A549 (cell line): ENCODE measurements at regions not wholly inside any gene's neighbourhood (a gene's known extent, or its start where the extent isn't known, plus 50 kb on each side); places are given as distances from the start of the nearest gene placed in this dataset.

ENCODE experiments used
- ATAC-seq, 2 experiments: fragments of 200-7000 bp in 1 of 2; fragments of >200 bp in 1 of 2; cut with Nextera tagmentation in 1 of 2; cut with Tn5 transposase in 1 of 2; 3 replicates each; pipeline versions ENCODE4 v1.8.0 to v1.9.1; 2018 to 2020; ENCODE audit warnings: mild to moderate bottlenecking in 1 of 2, moderate library complexity in 1 of 2
- CTCF ChIA-PET: fragments of 300-600 bp; sonication (Branson Sonifier 250); formaldehyde crosslinking; extraction: SDS; loops from one replicate; lab custom pipeline; 2021; ENCODE audit warnings: antibody characterized with exemption, inconsistent platforms; lab: Yijun Ruan, JAX
- POLR2A ChIA-PET: fragments of 350-600 bp; formaldehyde crosslinking; extraction: SDS; loops from one replicate; lab custom pipeline; 2021; ENCODE audit warnings: antibody characterized with exemption, inconsistent platforms; lab: Yijun Ruan, JAX
- DNase-seq, 2 experiments: peaks; one replicate each; pipeline versions ENCODE4 v3.0.0 to v3.0.0-alpha.2; 2011 to 2016; ENCODE audit warnings: low read depth in 1 of 2, low spot score in 1 of 2
- FAIRE-seq: peaks from 2 replicates; lab custom pipeline; 2011; peaks lifted over from hg19 to GRCh38; lab: Jason Lieb, UNC
- H3K27ac ChIP-seq, 2 experiments: fragments of >200 bp; sonication (Bioruptor Twin); formaldehyde crosslinking; 3 replicates each; pipeline ENCODE4 v1.5.1; 2016 to 2017
- H3K4me1 ChIP-seq: fragments of >200 bp; sonication (Bioruptor Twin); formaldehyde crosslinking; 3 replicates; pipeline ENCODE4 v1.6.1; 2016
- H3K4me2 ChIP-seq: fragments of >200 bp; sonication (Bioruptor Twin); formaldehyde crosslinking; 3 replicates; pipeline ENCODE4 v1.6.1; 2016
- H3K4me3 ChIP-seq: fragments of >200 bp; sonication (Bioruptor Twin); formaldehyde crosslinking; 3 replicates; pipeline ENCODE4 v1.5.1; 2016
- H3K9me3 ChIP-seq: fragments of >200 bp; sonication (Bioruptor Twin); formaldehyde crosslinking; 3 replicates; pipeline ENCODE4 v1.6.1; 2016
- BHLHE40 ChIP-seq: IDR thresholded peaks from 2 replicates; pipeline ENCODE4 v1.6.1; 2012; ENCODE audit warnings: low read depth, low read length, inconsistent platforms
- ESRRA ChIP-seq: fragments of 150-350 bp; IDR thresholded peaks from 2 replicates; pipeline ENCODE4 v1.6.1; 2014; ENCODE audit warnings: mild to moderate bottlenecking, low read length, borderline replicate concordance
- GATA3 ChIP-seq: IDR thresholded peaks from 2 replicates; pipeline ENCODE4 v1.6.1; 2012; ENCODE audit warnings: borderline replicate concordance
- HDAC2 ChIP-seq: fragments of 200-600 bp; sonication (generic); IDR thresholded peaks from 2 replicates; pipeline ENCODE4 v1.6.1; 2016
- HOXA7 ChIP-seq: fragments of 250-450 bp; sonication (Bioruptor Pico); IDR thresholded peaks from 2 replicates; pipeline ENCODE4 v1.5.0; 2020; ENCODE audit warnings: mild to moderate bottlenecking, moderate library complexity
- JUNB ChIP-seq: fragments of >200 bp; sonication (Bioruptor Twin); formaldehyde crosslinking; IDR thresholded peaks from 2 replicates; pipeline ENCODE4 v1.6.1; 2016
- MAFK ChIP-seq: fragments of 450-650 bp; IDR thresholded peaks from 2 replicates; pipeline ENCODE4 v1.6.1; 2014; ENCODE audit not compliant: partially characterized antibody
- MYC ChIP-seq: IDR thresholded peaks from 2 replicates; pipeline ENCODE4 v1.6.1; 2012; ENCODE audit warnings: mild to moderate bottlenecking, inconsistent platforms, low read length, improper control_type of control experiment, borderline replicate concordance
- NFE2L2 ChIP-seq: fragments of 150-350 bp; conservative IDR thresholded peaks from 2 replicates; pipeline ENCODE4 v1.6.1; 2014; ENCODE audit warnings: low read length
- RCOR1 ChIP-seq: fragments of 150-350 bp; IDR thresholded peaks from 2 replicates; pipeline ENCODE4 v1.6.1; 2014; ENCODE audit warnings: antibody characterized with exemption, low read length, low read depth
- RFX5 ChIP-seq: fragments of 450-650 bp; IDR thresholded peaks from 2 replicates; pipeline ENCODE4 v1.7.1; 2014; ENCODE audit warnings: antibody characterized with exemption, mild to moderate bottlenecking, moderate library complexity
- RNF2 ChIP-seq: fragments of 200-600 bp; sonication (generic); IDR thresholded peaks from 2 replicates; pipeline ENCODE4 v1.6.1; 2016; ENCODE audit warnings: low read depth, mild to moderate bottlenecking, antibody characterized with exemption, moderate library complexity, borderline replicate concordance
- TFCP2L1 ChIP-seq: fragments of 250-450 bp; sonication (Bioruptor Pico); IDR thresholded peaks from 2 replicates; pipeline ENCODE4 v1.5.0; 2021; ENCODE audit warnings: mild to moderate bottlenecking
- TP53 ChIP-seq: fragments of 250-450 bp; sonication (Bioruptor Pico); IDR thresholded peaks from 2 replicates; pipeline ENCODE4 v1.5.0; 2021; ENCODE audit warnings: mild to moderate bottlenecking, moderate library complexity
- ZNF302 ChIP-seq: fragments of 250-450 bp; sonication (Bioruptor Pico); IDR thresholded peaks from 2 replicates; pipeline ENCODE4 v1.9.0; 2021; ENCODE audit warnings: inconsistent platforms, mild to moderate bottlenecking, moderate library complexity
- ZSCAN20 ChIP-seq: fragments of 250-450 bp; sonication (Bioruptor Pico); IDR thresholded peaks from 2 replicates; pipeline ENCODE4 v1.8.0; 2022; ENCODE audit warnings: mild to moderate bottlenecking, moderate library complexity
- WGBS: methylation state at CpG from one replicate; pipeline ENCODE4 v1.1.6; 2017; ENCODE audit errors: missing lambda C conversion rate; 5-methylcytosine and 5-hydroxymethylcytosine counted together
- TF ChIP-seq, protein P1 (sequence below): IDR thresholded peaks from 2 replicates; pipeline ENCODE4 v1.6.1; 2012

DNA sequence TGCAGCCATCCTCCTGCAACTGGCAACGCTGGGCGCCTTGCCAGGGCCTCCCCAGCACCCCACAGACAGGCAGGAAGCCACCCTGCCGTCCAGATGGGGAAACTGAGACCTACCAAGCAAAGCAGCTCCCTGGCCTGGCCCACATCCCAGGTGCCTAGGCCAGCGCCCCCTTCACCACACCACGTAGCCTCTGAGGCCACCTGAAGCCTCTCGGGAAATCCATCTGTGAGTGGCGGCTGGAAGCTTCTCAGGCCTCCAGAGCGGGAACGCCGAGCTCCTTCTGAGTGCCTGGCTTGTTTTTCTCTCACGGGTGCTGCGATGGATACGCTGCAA lies 58.7 kb downstream of the UNCX start:
- no peak overlapping the region for H3K4me2 ChIP-seq
- peaks cover 4% of the 10 kb centered on the region; the same call in 1 of the 3 replicates for H3K4me1 ChIP-seq
- no peak for FAIRE-seq
- H3K27ac ChIP-seq: no peak overlapping the region; a peak in 1 of 6 replicates
- no peak for ATAC-seq
- no peak overlapping the region for H3K4me3 ChIP-seq
- TF ChIP-seq TP53 (no peak), BHLHE40 (no peak), RCOR1 (no peak), RNF2 (no peak), HDAC2 (no peak)
- TF ChIP-seq, all 56 proteins: peak for 0
- ChIA-PET POLR2A (no interaction called here), CTCF (interaction anchor here (0.8 to 2.7 kb wide), 5 partner anchors 9 to 141 kb away, joined by 3 to 12 read pairs (median 3); no protein-coding TSS in a partner anchor)
- no peak for DNase-seq
- 80% methylated on average over 12 of the region's 13 CpGs for WGBS
- H3K9me3 ChIP-seq: no peaks in the 10 kb centered on the region

DNA sequence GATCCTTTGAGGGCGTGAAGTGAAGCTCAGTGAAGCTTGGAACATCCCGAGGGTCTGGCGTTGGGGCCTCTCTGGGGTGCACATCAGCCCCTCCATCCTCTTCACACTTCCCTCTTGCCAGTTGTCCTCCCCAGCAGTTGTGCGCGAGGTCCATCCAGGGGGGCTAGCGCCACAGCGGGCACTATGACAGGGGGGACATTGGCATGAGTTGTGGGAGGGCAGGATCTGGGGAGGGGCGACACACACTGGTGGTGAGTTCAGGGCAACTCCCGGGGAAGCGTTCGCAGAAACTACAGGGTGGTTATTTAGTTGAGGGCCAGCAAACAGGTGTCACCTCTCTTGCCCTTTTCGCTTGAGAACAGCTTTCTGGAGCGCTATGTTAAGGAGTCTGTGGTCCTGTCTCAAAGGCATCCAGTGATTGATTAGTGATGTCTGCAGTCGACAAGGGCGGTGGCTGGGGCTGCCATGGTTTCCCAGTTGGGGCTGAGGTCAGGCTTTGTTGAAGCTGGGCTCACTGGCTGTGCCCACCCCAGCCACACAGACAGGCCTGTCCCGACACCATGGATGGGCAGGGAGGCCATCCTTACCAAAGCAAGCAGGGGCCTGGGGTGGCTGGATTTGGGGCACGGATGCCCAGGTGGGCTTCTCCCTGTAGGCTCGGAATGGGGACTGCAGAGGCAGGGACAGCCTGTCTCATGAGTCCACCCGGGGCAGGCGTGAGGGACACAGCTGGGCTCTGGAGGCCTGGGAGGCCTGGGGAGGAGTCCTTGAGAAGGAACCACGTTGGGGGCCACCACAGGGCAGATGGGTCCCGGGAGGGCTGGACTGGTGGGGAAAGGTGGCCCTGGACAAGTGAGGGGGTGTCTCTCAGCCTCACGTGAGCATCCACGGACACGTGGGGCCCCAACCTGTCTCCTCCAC lies 59.4 kb downstream of the UNCX start:
- Histone ChIP-seq H3K27ac (no peak overlapping the region), H3K4me1 (peaks cover 4% of the 10 kb centered on the region; the same call in 1 of the 3 replicates), H3K4me2 (no peak overlapping the region), H3K9me3 (no peaks in the 10 kb centered on the region), H3K4me3 (no peak overlapping the region)
- 64% methylated on average over 21 of the region's 25 CpGs for WGBS
- no peak for FAIRE-seq
- DNase-seq: no peak
- no peak for TF ChIP-seq HOXA7 (CRISPR knock-in tag)
- POLR2A ChIA-PET: no interaction called here
- ATAC-seq: no peak
- CTCF ChIA-PET: interaction anchor here (0.8 to 2.7 kb wide), 5 partner anchors 8 to 140 kb away, joined by 3 to 12 read pairs (median 3); no protein-coding TSS in a partner anchor

DNA sequence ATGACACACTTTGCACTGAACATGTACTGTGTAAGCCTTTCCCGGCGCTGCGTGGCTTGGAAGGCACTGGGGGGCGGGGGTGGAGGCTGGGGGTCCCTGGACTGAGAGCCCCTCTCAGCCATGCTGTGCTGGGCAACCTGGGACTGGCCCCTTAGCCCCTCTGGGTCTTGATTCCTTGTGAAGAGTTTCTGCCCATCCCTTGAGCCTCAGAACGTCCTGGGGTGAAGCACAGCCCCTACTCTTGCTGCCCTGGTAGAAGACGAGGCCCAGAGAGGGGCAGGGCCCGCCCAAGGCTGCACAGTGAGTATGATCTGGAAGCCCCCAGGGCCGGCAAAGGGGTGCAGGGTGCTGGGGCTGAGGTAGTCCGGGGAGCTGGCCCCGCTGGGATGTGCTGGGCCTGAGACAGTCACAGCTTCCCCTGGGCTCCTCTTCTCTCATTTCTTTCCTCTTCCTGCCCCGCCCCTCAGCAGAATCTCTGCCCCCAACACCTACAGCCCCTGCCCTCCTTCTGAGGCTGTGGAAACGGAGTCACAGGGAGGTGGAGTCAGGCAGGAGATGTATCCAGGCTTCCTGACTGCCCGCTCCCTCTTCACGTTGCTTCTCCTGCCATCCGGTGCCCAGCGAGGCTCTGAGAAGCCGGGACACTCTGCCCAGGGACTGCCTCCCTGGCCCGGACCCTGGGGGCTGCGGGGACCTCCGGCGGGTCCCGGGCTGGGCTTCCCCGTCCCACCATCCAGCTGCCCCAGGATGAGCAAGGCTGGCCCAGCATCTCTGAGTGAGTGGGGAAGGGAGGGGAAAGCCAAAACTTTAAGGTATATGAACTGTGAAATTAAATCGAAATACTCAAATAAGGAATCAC lies 60.5 kb downstream of the UNCX start:
- H3K4me3 ChIP-seq: no peak overlapping the region
- ATAC-seq: peak in 1 of 2 experiments; percentile 21; a peak in 3 of 6 replicates
- no peak overlapping the region for H3K4me2 ChIP-seq
- TF ChIP-seq ZNF302 (CRISPR knock-in tag): no peak
- TF ChIP-seq TP53: no peak
- TF ChIP-seq ZSCAN20 (CRISPR knock-in tag): no peak
- no peak for TF ChIP-seq NFE2L2
- TF ChIP-seq ESRRA: no peak
- TF ChIP-seq RFX5: no peak
- no peak for TF ChIP-seq TFCP2L1 (CRISPR knock-in tag)
- TF ChIP-seq MYC: no peak
- TF ChIP-seq RCOR1: no peak
- TF ChIP-seq JUNB: no peak
- no peak for TF ChIP-seq MAFK
- TF ChIP-seq, protein P1, sequence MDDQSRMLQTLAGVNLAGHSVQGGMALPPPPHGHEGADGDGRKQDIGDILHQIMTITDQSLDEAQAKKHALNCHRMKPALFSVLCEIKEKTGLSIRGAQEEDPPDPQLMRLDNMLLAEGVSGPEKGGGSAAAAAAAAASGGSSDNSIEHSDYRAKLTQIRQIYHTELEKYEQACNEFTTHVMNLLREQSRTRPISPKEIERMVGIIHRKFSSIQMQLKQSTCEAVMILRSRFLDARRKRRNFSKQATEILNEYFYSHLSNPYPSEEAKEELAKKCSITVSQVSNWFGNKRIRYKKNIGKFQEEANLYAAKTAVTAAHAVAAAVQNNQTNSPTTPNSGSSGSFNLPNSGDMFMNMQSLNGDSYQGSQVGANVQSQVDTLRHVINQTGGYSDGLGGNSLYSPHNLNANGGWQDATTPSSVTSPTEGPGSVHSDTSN: no peak
- TF ChIP-seq GATA3: no peak
- TF ChIP-seq, all 56 proteins: peak for 0
- POLR2A ChIA-PET: no interaction called here
- Histone ChIP-seq H3K4me1 (peaks cover 4% of the 10 kb centered on the region; the same call in 1 of the 3 replicates), H3K9me3 (no peaks in the 10 kb centered on the region), H3K27ac (no peak overlapping the region)
- FAIRE-seq: no peak
- 27% methylated on average over 20 of the region's 24 CpGs for WGBS
- CTCF ChIA-PET: interaction anchor here (1.3 kb wide), 1 partner anchor 67 kb away, joined by 3 read pairs; no protein-coding TSS in a partner anchor
- no peak for DNase-seq
